ENCODE measurements at regions not wholly inside any gene's neighbourhood (a gene's known extent, or its start where the extent isn't known, plus 50 kb on each side); places are given as distances from the start of the nearest gene placed in this dataset.

GRCh38 chr6:12473494-12473893, 183.3 kb downstream of the EDN1 start:
- DNase-seq = no peak
- H3K4me3 Mint-ChIP-seq = no peak overlapping the region
- Histone ChIP-seq H3K23ac (ENCODE audit: insufficient read length, low read depth, low read length) (no peak overlapping the region), H3K4me2 (ENCODE audit: insufficient read depth, insufficient read length, low read length) (no peak overlapping the region), H3K79me1 (ENCODE audit: insufficient read depth, low read depth, low read length, poor library complexity, severe bottlenecking) (no peaks in the 10 kb centered on the region), H2AK5ac (ENCODE audit: insufficient read length, low read length) (no peak overlapping the region), H3K4me1 (ENCODE audit: insufficient read depth, low read length) (peaks cover 3% of the 10 kb centered on the region; the same call in 1 of the 2 replicates), H3K18ac (ENCODE audit: insufficient read length, low read depth, low read length) (no peak overlapping the region), H3K9ac (ENCODE audit: extremely low read depth, insufficient read length, low read length) (no peak overlapping the region), H2AFZ (ENCODE audit: low read length) (no peak overlapping the region), H2BK5ac (ENCODE audit: insufficient read length, low read length) (no peak overlapping the region), H4K20me1 (ENCODE audit: control insufficient read depth, insufficient read depth, insufficient read length) (no peaks in the 10 kb centered on the region), H3K9me3 (ENCODE audit: control insufficient read depth, low read depth, low read length) (no peaks in the 10 kb centered on the region), H3K79me2 (ENCODE audit: insufficient read depth, low read length) (no peaks in the 10 kb centered on the region), H3K14ac (ENCODE audit: insufficient read depth, low read length) (no peak overlapping the region), H3K27me3 (ENCODE audit: insufficient read depth, low read length) (no peaks in the 10 kb centered on the region), H2BK120ac (ENCODE audit: low read depth, low read length, poor library complexity, severe bottlenecking) (no peak overlapping the region), H3K23me2 (ENCODE audit: insufficient read length, low read depth, low read length, poor library complexity, severe bottlenecking) (no peaks in the 10 kb centered on the region), H2BK12ac (ENCODE audit: insufficient read length, low read depth, low read length) (no peak overlapping the region), H4K5ac (ENCODE audit: insufficient read length, low read depth, low read length) (no peak overlapping the region), H3K4ac (ENCODE audit: low read depth, low read length) (no peak overlapping the region), H2BK15ac (ENCODE audit: low read depth, low read length) (no peak overlapping the region), H2BK20ac (ENCODE audit: low read depth, low read length, poor library complexity, severe bottlenecking) (no peak overlapping the region), H4K91ac (ENCODE audit: insufficient read length, low read depth, low read length) (no peak overlapping the region), H4K8ac (replicated peaks; ENCODE audit: insufficient read length, low read depth, low read length) (no peak overlapping the region), H3K56ac (ENCODE audit: insufficient read length, low read depth, low read length) (no peak overlapping the region), H3T11ph (ENCODE audit: low read length) (no peak overlapping the region), H3K27ac (ENCODE audit: insufficient read length, low read depth, low read length) (no peak overlapping the region)
- H3K27ac Mint-ChIP-seq = peak overlapping the region; percentile 22 to 98 (median 76); a peak in 5 of 7 replicates
- H3K4me1 Mint-ChIP-seq = peaks cover 26 to 38% of the 10 kb centered on the region in 2 experiments
- no peak for TF ChIP-seq CTCF (conservative IDR thresholded peaks at IDR 0.05)
- no peaks in the 10 kb centered on the region for H3K27me3 Mint-ChIP-seq (ENCODE audit: low read depth)
- H3K9me3 Mint-ChIP-seq = no peaks in the 10 kb centered on the region
- H3K36me3 Mint-ChIP-seq (ENCODE audit: insufficient read depth in 1 of 3, low read depth in 3 of 3) = peaks cover 0 to 6% (median 0%) of the 10 kb centered on the region in 3 experiments; a peak in 1 of 7 replicates
- WGBS (ENCODE audit: extremely low coverage, insufficient read length, low lambda C conversion rate) = no CpG with 5 or more reads among the region's 1 CpG

Data from H9 (cell line).